ENCODE measurements at regions not wholly inside any gene's neighbourhood (a gene's known extent, or its start where the extent isn't known, plus 50 kb on each side); places are given as distances from the start of the nearest gene placed in this dataset.
"Not testable (repeated sequence)": the region's sequence is repeated elsewhere in the genome, so short reads cannot be mapped to it uniquely, and the experiment has no call there.

DNA sequence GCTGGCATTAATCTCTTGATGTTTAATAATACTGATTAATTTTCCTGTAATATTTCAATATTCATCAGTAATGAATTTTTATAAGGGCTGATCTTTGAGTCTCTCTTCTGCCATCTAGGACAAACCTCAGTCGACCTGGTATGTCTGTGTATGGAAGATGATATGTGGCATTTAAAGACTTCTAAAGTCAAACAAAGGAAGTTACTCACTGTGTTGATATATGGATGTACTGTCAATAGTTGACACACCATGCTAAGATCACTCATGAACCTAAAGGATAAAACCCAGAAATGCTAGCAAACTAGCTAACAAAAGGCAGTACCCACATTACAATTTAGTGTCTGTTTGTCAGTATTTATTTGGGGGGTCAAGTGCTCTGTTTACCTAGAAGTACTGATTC lies 380.7 kb upstream of the GOT2 start:
- no peak for DNase-seq

DNA sequence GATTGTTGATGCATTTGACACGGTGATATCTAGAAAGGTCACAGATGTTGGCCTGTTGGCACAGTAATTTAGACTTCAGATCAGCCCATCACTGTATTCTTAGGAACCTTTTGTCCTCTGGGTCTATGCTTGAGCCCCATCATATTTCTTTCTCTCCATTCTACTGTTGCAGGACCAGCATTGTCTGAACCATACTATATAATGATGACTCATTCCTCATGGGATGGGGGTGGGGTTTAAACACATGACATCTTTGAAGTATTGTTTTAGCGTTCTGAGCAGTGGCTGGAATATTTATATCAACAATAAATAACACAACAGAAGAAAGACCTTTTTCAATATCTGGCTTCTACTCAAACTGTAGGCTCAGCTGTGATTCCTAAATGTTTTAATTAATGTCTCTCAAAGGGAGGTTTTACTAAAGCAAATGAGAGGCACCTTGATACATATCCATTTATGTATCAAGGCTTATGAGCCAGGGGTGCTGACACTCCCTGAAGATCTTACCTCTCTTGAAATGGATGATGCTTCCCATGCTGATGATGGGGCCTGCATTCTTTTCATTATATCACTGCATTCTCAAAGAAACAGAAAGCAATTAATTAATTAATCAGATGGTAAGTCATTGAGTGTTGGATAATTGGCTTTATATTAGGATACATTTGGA lies 379.0 kb upstream of the GOT2 start:
- no peak for DNase-seq

DNA sequence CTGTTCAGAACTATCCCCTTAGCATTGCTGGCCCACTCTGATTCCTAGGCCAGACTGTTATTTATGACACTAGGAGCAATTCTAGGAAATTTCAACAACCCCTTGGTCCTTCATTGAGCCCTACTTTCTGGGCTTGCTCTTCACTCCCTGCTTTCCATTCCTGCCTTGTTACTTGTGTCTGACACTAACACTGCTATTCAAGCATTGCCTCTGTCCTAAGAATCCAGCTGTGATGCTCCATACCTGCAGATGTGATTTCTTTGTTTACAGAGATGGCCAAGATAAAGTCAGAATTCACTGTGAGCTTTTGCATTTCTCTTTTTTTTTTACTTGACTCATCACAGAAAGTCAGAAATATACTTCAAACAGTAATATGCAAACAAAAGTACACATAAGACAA lies 377.2 kb upstream of the GOT2 start:
- DNase-seq = no peak

DNA sequence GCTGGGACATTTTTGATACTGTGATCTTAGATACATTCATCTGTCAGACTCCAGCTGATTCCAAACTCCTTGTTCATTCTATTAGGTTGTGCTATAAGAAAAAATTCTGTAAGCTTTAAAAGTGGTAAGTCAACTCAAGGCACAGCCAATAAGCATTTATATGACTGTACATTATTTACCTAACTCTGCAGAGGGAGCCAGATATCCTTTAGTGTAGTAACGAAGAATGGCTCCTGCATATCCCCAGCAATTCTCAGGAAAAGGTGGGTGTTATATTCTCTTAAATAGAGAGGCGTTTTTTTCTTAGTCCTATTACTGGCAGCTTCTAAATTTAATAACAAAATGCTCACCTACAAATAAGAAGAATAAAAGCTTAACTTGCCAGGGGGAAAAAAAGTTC lies 374.3 kb upstream of the GOT2 start:
- DNase-seq = no peak

DNA sequence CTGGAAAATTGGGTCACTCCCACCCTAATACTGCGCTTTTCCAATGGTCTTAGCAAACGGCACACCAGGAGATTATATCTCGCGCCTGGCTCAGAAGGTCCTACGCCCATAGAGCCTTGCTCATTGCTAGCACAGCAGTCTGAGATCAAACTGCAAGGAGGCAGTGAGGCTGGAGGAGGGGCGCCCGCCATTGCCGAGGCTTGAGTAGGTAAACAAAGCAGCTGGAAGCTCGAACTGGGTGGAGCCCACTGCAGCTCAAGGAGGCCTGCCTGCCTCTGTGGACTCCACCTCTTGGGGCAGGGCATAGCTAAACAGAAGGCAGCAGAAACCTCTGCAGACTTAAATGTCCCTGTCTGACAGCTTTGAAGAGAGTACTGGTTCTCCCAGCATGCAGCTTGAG lies 362.6 kb upstream of the GOT2 start:
- DNase-seq = not testable (repeated sequence)

DNA sequence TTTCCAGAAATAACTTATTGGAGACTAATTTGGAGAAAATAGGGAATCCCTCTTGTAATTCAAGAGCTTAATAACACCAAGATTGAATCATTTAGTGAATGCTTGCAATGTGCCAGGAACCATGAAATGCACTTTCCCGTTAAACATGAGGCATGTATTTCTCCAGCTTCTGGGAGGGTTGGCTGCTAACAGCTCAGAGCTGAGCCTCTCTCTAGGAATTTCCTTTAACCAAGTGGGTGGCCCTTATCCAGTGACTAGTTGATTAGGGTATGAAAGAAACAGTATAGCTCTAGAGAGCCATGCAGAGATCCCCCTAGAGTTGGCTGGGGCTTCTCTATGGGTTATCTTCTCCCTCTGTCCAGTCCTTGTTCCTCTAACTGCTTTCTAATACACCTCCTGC lies 356.4 kb upstream of the GOT2 start:
- no peak for DNase-seq

DNA sequence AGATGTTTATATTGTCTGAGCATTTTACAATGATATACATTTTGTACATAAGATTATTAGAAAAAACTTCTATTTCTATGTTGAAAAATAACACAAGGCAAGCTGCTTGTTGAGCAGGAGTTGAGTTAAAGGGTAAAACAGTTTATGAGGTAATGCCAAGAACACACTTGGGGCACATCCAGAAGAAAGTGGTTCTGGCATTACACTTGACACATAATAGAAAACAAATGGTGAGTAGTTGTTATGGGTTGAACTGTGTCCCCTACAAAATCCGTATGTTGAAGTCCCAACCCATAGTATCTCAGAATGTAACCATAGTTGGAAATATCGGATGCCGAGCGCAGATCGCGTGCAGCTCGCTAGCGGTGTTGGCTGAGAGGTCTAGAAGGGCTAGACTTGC lies 354.3 kb upstream of the GOT2 start:
- DNase-seq = no peak

DNA sequence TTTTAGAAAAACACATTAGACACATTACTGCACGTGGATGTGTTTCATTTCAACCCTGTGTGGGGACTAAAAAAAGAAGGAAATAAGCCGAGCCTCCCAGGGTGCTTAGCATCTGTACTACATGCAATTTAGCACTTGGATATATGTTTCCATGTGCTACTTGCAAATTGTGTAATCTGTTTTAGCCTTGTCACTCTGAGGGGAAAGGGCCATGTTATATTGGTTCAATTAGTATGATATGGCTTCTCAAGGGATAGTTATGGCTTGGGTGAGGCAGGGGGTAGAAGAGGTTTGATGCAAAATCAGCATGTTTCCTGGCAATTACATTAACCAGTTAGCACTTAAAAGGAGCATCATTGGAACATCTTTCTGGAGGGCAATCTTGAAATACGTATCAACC lies 353.5 kb upstream of the GOT2 start:
- DNase-seq = no peak

DNA sequence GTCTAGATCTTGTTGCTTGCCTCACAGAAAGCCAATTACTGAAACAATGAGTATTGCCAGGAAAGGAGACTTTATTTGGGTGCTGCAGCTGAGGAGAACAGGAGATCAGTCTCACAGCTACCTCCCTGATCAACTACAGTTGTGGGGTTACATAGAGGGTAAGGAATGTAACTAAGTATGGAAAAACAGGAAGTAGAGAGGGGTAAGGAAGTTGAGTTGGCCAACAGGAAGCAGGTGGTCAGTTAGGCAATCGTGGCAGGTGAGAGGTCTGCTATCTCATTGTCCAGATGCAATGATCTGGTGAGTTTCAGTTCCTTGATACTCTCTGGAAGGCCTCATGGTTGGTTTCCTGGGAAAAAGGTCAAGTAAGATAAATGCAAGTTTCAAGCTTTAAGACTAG lies 333.1 kb upstream of the GOT2 start:
- DNase-seq = no peak

DNA sequence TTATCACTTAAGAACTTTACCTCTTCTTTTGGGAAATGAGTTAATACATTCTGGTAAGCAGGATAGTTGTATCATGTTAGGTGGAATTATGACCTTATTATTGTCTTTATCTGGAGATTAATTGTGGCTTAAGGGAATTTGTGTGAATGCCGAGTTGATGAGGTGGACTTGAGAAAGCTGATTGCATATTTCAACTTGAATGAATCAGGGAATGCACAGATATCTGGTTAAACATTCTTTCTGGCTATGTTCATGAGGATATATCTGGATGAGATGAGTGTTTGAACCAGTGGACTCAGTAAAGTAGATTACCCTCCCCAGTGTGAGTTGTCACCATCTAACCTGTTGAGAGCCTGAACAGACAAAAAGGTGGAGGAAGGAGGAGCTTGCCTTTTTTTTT lies 326.1 kb upstream of the GOT2 start:
- no peak for DNase-seq

DNA sequence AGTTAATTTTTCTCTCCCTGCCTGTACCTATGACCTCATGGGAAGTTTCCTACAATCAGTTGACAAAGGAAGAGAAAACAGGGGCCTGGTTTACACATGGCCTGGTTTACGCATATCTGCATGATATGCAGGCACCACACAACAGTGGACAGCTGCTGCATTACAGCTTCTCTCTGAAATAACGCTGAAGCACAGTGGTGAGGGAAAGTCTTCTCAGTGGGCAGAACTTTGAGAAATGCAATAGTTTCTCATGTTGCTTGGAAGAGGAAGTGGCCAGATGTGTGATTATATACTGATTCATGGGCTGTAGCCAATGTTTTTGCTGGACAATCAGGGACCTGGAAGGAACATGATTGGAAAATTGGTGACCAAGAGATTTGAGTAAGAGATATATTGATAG lies 324.1 kb upstream of the GOT2 start:
- no peak for DNase-seq

DNA sequence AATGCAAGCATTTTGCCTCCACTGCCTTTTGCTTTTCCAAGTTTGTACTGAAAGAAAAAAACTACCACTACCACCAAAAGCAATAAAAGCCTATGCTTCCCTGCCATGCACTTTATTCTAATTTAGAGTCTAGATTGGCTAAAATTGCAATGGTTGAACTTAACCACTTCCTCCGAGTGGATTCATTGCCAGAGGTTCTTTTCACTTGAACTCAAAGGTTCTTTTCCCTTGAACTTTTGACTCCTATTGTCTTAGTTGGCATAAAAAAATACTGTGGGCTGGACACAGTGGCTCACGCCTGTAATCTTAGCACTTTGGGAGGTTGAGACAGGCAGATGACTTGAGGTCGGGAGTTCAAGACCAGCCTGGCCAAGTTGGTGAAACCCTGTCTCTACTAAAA lies 319.8 kb upstream of the GOT2 start:
- DNase-seq = no peak

DNA sequence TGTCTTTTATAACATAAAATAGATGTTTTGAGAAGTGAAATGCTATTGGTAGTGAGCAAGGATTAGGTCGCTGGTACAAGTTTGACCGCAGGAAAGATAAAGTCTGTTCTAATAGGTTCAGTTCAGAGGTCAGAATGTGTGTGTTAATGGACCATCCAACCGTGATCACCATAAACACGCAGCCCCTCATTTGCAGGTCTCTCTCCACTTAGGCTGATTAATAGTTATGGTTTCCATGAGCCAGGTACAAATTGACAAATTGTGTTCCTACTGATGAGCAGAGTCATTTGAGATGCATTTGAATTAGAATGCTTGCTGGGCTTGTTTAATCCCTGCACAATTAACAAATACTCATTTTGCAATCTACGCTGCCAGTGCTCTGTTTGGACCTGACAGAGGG lies 318.1 kb upstream of the GOT2 start:
- no peak for DNase-seq

DNA sequence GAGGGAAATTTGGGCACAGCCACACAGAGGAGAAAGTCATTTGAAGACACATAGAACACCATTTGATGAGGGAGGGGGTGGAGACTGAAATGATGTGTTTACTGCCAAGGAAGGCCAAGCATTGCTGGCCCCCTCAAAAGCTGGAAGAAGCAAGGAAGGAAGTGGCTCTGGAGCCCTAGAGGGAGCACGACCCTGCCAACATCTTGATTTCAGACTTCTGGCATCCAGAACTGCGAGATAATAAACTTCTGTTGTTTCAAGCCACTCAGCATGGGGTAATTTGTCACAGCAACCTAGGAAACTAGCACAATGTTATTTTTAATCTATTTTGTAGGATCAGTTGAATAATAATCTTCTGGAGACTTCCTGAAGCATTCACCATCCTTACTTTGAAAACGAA lies 314.8 kb upstream of the GOT2 start:
- no peak for DNase-seq

DNA sequence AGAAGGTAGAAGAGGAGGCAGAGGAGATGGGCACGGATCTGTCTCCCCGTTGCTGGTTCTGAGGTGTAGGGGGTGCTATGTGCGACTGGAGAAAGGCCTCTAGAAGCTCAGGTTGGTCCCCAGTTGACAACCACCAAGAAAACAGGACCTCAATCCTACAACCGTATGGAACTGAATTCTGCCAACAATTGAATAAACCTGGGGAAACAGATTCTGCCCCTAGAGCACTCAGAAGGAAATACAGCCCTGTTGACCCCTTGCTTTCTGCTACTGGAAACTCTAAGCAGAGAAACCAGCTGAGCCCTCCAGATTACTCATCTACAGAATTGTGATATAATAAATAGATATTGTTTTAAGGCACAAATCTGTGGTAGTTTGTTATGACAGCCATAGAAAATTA lies 313.0 kb upstream of the GOT2 start:
- DNase-seq = no peak

DNA sequence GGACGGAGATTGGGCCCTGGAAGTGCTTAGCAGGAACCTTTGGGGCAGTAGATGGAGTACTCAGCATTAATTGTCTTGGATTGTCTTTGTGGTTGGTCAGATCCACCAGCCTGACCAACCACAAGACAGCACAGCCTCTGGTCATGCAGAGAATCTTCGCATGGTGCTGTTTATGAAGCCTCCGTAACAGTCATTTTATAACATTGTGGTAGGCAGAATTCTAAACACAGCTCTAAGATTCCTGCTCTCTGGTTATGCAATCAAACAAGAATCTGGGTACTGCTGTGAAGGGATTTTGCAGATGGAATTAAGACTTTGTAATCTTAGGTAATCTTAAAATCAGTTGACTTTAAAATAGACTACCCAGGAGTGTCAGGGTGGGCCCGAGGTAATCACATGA lies 312.2 kb upstream of the GOT2 start:
- no peak for DNase-seq

DNA sequence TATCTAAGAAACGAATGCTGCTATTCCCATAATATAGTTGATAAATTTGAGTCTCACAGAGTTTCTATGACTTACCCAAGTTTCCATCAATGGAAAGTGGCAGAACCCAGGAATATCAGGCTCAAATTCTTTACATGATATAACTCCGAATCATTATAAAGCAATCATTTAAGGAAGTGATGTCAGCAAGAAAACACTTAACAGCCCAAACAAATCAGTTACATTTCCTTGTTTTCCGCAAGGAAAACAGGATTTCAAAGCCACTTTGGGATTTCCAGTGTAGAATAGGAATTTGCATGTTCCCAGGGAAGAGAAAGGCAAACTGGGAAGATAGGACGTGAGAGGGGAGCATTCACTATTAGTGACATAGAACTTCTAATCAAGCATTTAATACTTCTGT lies 311.4 kb upstream of the GOT2 start:
- no peak for DNase-seq

DNA sequence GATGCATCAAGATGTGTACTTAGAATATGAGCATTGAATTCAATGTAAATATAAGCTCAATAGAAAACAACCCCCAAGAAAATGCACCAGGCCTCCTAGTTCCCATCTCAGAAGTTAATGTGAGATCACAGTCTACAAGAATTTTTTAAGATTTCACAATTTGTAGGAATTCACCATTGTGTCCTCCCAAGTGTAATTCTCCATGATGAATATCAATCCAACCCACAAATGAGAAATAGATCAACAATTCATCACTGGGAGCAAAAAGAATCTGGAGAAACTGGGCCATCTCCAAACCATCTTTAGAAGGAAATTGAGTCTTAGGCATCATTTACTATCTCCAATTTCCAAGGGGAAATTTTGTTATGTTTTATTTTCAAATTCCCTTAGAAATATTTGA lies 310.5 kb upstream of the GOT2 start:
- DNase-seq = no peak

DNA sequence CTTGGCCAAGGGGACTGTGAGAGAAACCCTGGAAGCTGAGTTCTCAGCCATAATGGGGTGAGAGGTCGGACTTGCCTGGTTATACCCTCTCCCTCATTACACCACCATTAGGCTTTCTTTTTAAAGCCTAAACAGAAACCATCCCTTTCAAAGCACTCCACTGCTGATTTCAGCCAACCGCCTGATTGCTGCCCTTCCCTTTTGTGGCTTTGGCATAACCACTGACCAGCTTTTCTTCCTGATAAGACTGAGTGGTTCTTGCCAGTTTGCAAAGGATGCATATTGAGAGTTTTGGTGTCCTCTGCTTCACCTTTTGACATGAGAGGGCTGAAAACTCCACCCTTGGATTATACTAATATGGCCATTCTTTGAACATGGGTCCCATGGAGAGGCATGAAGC lies 308.2 kb upstream of the GOT2 start:
- no peak for DNase-seq

DNA sequence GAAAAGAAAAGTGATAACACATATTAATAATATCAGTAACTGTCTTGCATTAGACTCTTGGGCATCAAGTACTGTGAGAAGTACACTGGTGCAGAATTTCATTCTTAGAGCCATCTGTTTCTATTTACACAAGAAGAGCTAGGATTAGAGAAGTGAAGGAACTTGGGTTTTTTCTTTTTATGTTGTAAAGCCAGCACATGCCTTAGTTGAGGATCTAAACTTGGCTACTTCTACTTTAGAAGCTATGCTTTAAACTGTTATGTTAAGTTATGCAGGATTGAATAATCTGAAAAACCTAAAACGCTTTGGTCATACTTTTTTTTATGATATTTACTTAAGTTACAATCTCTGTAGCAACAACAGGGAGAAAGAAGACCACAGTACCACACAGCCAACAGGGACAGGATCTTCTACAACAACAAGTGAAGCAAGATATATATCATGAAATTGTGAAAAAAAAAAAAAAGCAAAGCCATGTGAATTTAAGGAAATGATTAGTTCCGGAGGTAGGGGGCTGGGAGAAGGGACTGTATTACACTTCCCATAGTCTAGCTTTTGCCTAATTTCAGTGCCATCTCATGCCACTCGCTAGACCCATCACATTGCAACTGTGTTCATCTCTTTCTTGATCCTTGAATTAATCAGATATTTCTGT lies 305.1 kb upstream of the GOT2 start:
- DNase-seq = no peak

DNA sequence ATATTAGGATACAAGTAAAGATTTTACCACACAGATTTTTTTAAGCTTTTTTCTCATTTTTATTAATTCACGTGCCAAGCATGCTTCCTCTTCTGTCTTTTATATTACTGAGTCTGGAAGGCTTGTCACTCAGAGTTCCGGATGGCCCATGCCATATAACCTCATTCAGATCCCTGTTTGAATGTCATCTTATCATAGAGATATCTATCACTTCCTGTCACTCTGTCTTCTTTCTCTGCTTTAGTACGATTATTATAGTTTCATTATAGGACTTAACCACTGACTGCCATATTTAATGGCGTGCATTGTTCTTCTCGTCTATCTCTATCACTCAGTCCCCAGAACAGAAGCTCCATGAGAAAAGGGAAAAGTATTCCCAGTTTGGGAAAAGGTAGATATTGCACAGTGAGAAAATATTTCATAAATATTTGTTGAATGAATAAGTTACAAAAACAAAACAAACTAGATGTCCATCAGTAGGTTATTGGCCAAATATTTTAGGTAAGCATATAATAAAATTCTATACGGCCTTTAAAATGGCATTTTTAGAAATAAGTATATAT lies 296.9 kb upstream of the GOT2 start:
- DNase-seq = no peak

DNA sequence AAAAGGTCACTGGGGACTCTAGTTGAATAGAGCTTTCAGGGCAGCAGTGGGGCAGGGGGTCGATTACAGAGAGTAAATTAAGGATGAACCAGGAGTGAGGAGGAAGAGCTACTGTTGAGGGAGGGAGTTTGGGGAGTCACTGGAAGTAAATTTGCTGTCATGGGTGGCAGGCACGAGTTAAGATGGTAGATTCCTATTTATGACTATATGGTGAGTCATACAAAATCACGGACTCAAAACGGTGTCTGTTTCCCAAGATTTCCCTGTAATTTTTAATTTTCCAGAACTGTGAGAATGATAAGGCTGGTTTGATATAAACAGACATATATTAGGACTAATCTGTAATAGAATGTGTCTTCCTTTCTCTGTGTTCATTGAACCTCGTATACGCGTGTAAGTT lies 287.6 kb upstream of the GOT2 start:
- no peak for DNase-seq

DNA sequence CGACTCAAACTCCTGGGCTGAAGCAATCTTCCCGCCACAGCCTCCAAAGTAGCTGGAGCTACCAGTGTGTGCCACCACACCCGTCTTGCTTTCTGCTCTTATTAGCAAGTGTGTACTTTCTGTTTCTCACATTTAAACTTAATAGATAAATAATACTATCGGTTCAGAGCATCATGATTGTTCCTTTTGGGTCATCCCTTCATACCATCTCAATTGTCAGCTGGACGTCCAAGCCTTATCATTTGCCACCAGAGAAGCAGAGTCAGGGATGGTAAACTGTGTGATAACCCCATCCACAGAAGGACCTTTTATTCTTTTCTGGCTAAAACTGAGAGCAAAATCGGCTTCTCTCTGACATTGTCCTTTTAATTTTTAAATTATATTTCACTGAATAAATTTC lies 279.8 kb upstream of the GOT2 start:
- no peak for DNase-seq

DNA sequence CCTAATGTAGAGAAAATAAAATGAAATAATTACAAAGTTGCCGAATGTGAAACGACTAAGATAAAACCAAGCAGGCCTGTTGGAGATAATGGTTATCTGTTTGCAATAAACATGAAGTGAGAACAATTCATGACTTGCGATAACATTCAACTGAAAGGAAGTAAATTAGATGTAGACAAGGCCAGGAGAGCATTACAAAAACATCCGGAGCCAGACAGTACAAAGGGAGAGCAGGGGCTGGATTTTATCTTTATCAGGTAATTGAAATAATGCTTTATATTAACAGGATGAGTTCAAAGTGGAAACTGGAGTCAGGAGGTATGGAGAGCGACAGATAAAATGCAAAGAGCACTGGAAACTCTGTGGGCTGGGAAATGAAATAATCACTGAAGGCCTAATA lies 265.6 kb upstream of the GOT2 start:
- DNase-seq = no peak

DNA sequence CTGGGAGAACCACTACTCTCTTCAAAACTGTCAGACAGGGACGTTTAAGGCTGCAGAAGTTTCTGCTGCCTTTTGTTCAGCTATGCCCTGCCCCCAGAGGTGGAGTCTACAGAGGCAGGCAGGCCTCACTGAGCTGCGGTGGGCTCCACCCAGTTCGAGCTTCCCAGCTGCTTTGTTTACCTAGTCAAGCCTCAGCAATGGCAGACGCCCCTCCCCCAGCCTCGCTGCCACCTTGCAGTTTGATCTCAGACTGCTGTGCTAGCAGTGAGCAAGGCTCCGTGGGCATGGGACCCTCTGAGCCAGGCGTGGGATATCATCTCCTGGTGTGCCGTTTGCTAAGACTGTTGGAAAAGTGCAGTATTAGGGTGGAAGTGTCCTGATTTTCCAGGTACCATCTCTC lies 258.6 kb upstream of the GOT2 start:
- DNase-seq = not testable (repeated sequence)

Measured in CD4-positive, alpha-beta T cell treated with Interleukin-4 for 4 hours (primary cell).